ENCODE measurements at regions not wholly inside any gene's neighbourhood (a gene's known extent, or its start where the extent isn't known, plus 50 kb on each side); places are given as distances from the start of the nearest gene placed in this dataset.
A peak's percentile ranks its signal among the peaks of the same experiment; 100 is the strongest.

DNA sequence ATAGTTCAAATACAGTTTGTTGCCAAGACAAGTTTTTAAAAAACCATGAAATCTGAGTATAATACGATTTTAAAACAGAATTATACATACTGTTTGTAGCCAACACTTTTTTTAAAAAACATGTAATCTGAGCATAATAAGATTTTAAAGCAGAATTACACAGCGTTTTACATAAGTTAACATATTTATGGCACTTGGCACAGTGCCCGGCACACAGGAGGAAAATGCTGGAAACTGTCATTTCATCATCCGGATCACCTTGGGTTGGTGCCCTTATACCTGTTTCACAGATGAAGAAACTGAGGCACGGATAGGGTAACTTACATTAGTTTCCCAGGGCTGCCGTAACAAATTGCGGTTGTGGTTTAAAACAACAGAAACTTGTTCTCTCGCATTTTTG is 193.0 kb downstream of the BMP7 start:
- H3K4me1 Mint-ChIP-seq (ENCODE audit: low read depth), result peaks cover 37% of the 10 kb centered on the region
- H3K27me3 Mint-ChIP-seq (ENCODE audit: insufficient read depth), result peaks cover 14% of the 10 kb centered on the region
- H3K27ac Mint-ChIP-seq, result no peak overlapping the region
- H3K4me3 Mint-ChIP-seq, result no peak overlapping the region
- TF ChIP-seq, protein P1, sequence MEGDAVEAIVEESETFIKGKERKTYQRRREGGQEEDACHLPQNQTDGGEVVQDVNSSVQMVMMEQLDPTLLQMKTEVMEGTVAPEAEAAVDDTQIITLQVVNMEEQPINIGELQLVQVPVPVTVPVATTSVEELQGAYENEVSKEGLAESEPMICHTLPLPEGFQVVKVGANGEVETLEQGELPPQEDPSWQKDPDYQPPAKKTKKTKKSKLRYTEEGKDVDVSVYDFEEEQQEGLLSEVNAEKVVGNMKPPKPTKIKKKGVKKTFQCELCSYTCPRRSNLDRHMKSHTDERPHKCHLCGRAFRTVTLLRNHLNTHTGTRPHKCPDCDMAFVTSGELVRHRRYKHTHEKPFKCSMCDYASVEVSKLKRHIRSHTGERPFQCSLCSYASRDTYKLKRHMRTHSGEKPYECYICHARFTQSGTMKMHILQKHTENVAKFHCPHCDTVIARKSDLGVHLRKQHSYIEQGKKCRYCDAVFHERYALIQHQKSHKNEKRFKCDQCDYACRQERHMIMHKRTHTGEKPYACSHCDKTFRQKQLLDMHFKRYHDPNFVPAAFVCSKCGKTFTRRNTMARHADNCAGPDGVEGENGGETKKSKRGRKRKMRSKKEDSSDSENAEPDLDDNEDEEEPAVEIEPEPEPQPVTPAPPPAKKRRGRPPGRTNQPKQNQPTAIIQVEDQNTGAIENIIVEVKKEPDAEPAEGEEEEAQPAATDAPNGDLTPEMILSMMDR (IDR thresholded peaks at IDR 0.05), result no peak
- no peak for DNase-seq
- peaks cover 11% of the 10 kb centered on the region for H3K36me3 Mint-ChIP-seq (ENCODE audit: low read depth)
- H3K9me3 Mint-ChIP-seq, result peaks cover 18% of the 10 kb centered on the region

DNA sequence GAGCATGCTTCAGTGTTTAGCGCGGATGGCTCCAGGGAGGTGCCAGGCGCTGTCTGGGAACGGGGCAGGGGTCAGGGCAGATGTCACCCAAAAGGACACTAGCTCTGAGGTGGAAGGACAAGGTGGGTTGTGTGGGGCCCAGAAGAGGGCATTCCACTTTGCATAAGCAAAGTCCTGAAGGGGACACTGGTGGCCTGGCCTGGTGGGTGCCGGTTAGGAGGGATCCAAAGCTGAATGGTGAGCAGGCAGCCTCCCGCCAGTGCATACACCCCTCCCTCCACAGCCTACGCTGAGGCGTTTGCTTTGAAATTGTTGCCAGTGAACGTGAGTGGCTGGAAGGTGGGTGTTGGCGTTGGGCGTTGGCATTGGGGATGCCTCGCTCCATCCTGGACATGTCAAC is 192.1 kb downstream of the BMP7 start:
- H3K36me3 Mint-ChIP-seq (ENCODE audit: low read depth), result peaks cover 14% of the 10 kb centered on the region
- TF ChIP-seq, protein P1 (IDR thresholded peaks at IDR 0.05), result no peak
- H3K4me1 Mint-ChIP-seq (ENCODE audit: low read depth), result peaks cover 42% of the 10 kb centered on the region
- H3K27ac Mint-ChIP-seq, result no peak overlapping the region
- DNase-seq, result no peak
- H3K27me3 Mint-ChIP-seq (ENCODE audit: insufficient read depth), result peaks cover 8% of the 10 kb centered on the region
- H3K9me3 Mint-ChIP-seq, result peaks cover 27% of the 10 kb centered on the region
- H3K4me3 Mint-ChIP-seq, result no peak overlapping the region

DNA sequence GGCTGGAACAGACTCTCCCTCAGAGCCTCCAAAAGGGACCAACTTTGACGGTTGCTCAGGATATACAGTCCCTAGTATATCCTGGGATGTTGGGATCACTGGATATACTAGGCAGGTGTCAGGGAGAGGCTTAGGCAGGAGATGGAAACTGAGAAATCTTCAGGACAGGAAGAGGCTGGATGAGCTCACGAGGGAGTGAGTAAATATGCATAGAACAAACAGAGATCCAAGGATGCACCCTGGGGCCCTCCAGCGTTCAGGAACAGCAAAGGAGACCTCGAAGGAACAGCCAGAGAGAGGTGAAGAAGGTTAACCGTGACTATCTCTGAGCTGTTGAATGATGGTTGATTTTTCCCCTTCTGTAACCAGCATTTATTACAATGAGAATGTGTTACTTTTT is 191.3 kb downstream of the BMP7 start:
- H3K27ac Mint-ChIP-seq, result 0 out of 2 replicates have a peak overlapping the region, but pooled peaks have one; percentile 81

DNA sequence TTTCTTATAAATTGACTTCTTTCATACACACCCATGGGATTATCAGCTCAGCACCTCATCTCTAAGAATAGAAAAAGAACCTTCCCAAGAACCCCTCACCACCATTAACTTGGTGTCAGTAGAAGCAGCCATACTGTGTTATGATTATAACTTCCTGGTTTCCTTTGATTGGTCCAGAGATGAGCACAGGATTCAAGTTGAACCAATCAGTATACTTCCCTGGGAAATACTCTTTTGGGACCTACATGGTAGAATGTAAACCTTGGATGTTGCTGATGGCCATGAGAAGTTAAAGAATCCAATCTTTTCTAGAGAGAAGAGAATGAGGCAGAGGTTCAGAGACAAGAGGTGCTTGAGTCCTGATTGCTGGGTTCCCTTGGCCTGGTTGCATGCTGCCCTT is 190.8 kb downstream of the BMP7 start:
- H3K4me1 Mint-ChIP-seq (ENCODE audit: low read depth), result peaks cover 54% of the 10 kb centered on the region
- TF ChIP-seq, protein P1 (IDR thresholded peaks at IDR 0.05), result no peak

More for the DNA sequence above, 191.3 kb downstream of the BMP7 start:
- peaks cover 14% of the 10 kb centered on the region for H3K36me3 Mint-ChIP-seq (ENCODE audit: low read depth)
- TF ChIP-seq, protein P1 (IDR thresholded peaks at IDR 0.05), result no peak
- no peak for DNase-seq
- H3K4me1 Mint-ChIP-seq (ENCODE audit: low read depth), result peaks cover 50% of the 10 kb centered on the region
- peaks cover 29% of the 10 kb centered on the region for H3K9me3 Mint-ChIP-seq
- no peak overlapping the region for H3K4me3 Mint-ChIP-seq
- peaks cover 8% of the 10 kb centered on the region for H3K27me3 Mint-ChIP-seq (ENCODE audit: insufficient read depth)

DNA sequence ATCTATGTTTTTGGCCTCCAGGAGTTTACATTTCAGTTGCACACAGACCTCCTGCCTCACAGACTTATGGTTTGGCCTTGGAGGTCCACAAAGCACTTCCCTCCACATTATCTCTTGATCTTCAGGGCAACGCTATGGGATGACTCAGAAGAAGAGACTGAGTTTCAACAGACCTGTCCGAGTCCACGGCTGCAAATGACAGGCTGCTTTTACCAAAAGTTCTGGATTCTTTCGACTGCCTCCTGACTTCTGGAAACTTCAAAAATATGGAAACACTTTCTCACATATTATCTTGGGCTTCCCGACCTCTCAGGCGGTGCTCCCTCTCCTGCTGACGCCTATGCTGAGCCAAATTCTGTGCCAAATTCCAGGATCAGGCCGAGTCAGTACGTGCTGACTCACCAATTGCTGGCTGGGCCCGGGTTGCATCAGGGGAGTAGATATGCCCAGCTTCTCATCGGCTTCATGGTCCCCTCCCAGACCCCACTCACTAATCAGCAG is 190.2 kb downstream of the BMP7 start:
- TF ChIP-seq, protein P1 (IDR thresholded peaks at IDR 0.05), result no peak
- Mint-ChIP-seq H3K27me3 (ENCODE audit: insufficient read depth) (peaks cover 7% of the 10 kb centered on the region), H3K4me1 (ENCODE audit: low read depth) (peaks cover 52% of the 10 kb centered on the region), H3K36me3 (ENCODE audit: low read depth) (peaks cover 14% of the 10 kb centered on the region), H3K4me3 (peak overlapping the region; percentile 55), H3K27ac (peak overlapping the region; percentile 81), H3K9me3 (peaks cover 32% of the 10 kb centered on the region)
- DNase-seq, result peak; percentile 79

More for the DNA sequence above, 190.8 kb downstream of the BMP7 start:
- Mint-ChIP-seq H3K27me3 (ENCODE audit: insufficient read depth) (peaks cover 8% of the 10 kb centered on the region), H3K36me3 (ENCODE audit: low read depth) (peaks cover 14% of the 10 kb centered on the region), H3K4me3 (peak overlapping the region; percentile 55; the same call in 1 of the 2 replicates), H3K9me3 (peaks cover 32% of the 10 kb centered on the region), H3K27ac (peak overlapping the region; percentile 81)
- DNase-seq, result no peak

Measured in HFFc6 (cell line).